SH-SY5Y (cell line): ENCODE measurements at regions not wholly inside any gene's neighbourhood (a gene's known extent, or its start where the extent isn't known, plus 50 kb on each side); places are given as distances from the start of the nearest gene placed in this dataset.

Experiments used
- GATA2 ChIP-seq: IDR thresholded peaks from 2 replicates; pipeline ENCODE4 v1.6.1; 2011; ENCODE audit warnings: mild to moderate bottlenecking, low read depth, low read length
- GATA3 ChIP-seq: IDR thresholded peaks from 2 replicates; pipeline ENCODE4 v1.6.1; 2011; ENCODE audit warnings: low read depth, mild to moderate bottlenecking, low read length, moderate library complexity

DNA sequence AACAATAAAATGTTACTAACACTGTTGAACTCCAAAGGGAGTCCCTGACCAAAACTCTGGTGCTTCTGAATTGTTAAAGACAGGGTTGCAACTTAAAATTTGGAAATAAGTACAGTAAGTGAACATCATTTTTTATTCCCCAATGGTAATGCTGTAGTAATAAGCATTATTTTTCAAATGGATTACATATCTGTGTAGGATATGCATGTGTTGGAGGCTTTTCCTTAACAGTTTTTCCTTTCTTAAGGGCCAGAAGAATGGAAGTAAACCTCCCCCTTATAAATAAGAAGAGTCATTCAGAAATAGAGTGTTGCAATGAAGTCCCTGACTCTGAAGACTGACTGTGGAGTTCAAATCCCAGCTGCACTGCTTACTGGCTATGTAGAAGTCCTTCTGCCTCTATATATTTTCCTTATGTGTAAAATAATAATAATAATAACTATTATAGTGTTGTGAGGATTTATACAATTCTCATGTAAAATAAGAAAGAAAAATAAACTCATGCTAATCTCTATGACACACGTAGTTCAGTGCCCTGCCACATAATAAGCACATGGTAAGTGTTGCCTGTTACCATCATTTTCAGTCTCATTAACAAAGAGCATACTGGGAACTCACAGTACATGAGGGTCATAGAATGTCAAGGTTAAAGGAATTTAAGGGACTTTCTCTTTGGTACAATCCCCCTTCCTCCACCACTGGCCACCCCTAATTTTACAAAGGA lies 129.8 kb upstream of the SMLR1 start:
- no peak for TF ChIP-seq GATA2
- no peak for TF ChIP-seq GATA3
